ENCODE measurements at regions not wholly inside any gene's neighbourhood (a gene's known extent, or its start where the extent isn't known, plus 50 kb on each side); places are given as distances from the start of the nearest gene placed in this dataset.

GRCh38 chr3:5429517-5429890 is 242.0 kb downstream of the EDEM1 start:
- DNase-seq: no peak

GRCh38 chr3:5430701-5431100 is 243.2 kb downstream of the EDEM1 start:
- DNase-seq: no peak

DNA sequence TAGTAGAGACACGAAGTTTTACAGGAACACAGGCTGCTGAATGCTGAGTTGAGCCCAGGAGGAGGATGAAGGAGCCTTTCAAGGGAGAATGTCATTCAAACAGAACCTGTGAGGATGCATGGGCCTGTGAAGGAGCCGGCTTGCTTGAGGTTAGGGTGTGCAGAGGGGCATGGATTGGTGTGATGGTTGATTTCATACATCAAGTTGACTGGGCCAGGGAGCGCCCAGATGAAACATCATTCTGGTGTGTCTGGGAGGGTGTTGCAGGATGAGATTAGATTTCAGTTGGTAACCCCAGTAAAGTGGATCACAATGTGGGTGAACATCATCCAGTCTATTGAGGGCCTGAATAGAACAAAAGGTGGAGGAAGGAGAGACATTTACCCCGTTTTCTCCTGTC is 243.6 kb downstream of the EDEM1 start:
- no peak for DNase-seq

GRCh38 chr3:5431811-5432378 is 244.4 kb downstream of the EDEM1 start:
- no peak for DNase-seq

DNA sequence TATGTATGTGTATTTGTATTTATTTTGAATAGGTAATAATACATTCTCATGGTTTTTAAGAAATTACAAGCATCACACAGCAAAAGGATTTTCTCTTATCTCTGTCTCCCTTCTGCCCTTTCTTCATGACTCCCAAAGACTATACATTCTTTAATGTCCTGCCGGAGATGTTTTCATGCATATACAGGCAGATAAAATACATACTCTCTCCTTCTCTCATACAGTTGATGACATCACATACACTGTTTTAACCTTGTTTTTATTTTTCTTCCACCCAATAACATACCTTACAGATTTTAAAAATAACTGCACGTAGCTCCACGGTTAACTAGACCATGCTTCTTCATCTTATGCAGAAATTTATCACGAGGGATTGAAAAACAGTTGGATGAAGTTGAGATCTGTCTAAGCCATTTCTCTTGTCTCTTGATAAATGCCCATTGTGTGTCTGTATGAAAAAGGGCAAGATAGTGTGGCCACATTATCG is 249.8 kb downstream of the EDEM1 start:
- no peak for DNase-seq

DNA sequence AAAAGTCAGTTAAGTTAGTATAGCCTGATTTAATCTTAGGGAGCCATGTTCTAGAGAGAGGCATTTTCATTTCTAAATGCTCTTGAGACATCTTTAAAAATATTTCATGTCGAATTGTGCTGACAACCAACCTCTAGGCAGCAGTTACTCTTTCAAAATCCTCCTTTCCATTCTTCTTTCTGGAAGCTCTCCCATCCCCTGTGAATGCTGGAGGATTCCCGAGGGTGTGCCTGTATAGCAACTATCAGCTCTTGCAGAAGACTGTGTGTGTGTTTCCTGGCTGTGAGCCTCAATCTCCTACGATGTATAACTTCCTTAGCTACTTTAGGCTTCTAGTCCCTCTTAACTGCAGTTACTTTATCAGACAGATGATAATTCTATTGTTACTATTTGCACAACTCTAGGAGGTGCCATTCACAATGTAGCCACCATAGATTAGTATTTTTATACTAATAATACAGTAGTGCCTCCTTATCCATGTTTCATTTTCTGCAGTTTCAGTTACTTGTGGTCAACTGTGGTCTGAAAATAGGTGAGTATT is 250.3 kb downstream of the EDEM1 start:
- no peak for DNase-seq

DNA sequence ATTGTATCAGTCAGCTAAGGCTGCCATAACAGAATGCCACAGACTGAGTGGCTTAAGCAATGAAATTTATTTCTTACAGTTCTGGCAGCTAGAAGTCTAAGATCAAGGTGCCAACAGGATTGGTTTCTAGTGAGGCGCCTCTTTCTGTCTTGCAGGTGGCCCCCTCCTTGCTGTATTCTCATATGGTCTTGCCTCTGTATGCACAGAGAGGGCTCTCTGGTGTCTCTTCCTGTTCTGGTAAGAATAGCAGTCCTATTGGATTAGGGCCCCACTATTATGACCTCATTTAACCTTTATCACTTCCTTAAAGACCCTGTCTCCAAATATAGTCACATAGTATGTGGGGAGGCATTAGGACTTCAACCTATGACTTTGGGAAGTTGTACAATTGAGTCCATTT is 253.9 kb downstream of the EDEM1 start:
- no peak for DNase-seq

GRCh38 chr3:5442106-5442785 is 254.7 kb downstream of the EDEM1 start:
- no peak for DNase-seq

DNA sequence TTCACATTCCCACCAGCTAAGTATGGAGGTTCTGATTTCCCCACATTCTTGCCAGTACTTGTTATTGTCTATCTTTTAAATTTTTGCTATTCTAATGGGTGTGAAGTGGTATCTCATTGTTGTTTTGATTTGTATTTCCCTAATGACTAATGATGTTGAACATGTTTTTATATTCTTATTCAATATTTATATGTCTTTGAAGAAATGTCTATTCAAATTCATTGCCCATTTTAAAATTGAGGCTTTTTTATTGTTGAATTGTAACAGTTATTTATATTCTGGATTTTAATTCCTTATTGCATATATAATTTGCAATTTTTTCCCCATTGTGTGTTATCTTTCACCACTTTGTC is 255.3 kb downstream of the EDEM1 start:
- DNase-seq: no peak

DNA sequence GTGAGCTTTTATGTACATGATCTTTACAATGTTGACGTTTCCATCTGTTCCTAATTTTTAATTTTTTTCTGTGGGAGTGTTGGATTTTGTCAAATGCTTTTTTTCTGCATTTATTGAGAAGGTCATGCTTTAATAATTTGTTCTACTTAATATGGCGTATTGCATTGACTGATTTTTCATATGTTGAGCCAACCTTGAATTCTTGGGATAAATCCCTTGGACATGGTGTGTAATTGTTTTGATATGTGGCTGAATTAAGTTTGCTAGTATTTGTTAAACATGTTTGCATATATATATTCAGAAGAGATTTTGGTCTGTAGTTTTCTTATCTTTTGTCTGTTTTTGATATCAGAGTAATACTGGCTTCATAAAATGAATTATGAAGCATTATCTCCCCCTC is 256.7 kb downstream of the EDEM1 start:
- DNase-seq: no peak

DNA sequence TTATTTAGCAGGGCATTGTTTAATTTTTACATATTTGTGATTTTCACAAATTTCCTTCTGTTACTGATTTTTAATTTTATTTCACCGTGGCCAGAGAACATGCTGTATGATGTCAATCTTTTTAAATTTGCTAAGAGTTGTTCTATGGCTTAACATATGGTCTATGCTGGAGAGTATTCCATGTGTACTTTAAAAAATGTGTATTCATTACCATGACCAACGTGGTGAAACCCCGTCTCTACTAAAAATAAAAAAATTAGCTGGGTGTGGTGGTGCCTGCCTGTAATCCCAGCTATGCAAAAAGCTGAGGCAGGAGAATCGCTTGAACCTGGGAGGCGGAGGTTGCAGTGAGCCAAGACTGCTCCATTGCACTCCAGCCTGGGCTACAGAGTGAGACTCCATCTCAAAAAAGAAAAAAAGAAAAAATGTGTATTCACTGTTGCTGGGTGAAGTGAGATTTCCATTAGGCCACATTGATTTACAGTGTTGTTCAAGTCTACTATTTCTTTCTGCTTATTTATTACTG is 258.2 kb downstream of the EDEM1 start:
- no peak for DNase-seq

- DNase-seq: no peak
These were observed 260.7 kb downstream of the EDEM1 start for GRCh38 chr3:5448246-5448645.

DNA sequence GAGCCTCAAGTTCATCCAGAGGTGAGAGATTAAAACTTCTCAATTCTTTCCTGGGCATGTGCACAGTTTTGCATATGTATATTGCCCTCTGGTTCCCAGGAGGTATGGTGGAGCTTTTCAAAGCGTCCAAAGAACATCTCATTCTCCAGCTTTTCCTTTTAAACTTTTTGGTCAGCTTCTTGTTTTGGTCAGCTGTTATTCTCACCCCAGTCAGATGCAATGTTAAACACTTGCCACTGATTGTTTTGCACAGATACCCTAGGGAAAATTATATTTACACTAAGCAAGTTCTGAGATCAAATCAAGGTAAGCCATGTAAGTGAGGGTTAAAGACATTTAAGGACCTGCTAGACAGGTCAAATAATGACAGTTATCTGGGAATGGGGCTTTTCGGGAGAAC is 261.3 kb downstream of the EDEM1 start:
- no peak for DNase-seq

- DNase-seq: no peak
These were observed 268.7 kb downstream of the EDEM1 start for GRCh38 chr3:5456199-5456598.

DNA sequence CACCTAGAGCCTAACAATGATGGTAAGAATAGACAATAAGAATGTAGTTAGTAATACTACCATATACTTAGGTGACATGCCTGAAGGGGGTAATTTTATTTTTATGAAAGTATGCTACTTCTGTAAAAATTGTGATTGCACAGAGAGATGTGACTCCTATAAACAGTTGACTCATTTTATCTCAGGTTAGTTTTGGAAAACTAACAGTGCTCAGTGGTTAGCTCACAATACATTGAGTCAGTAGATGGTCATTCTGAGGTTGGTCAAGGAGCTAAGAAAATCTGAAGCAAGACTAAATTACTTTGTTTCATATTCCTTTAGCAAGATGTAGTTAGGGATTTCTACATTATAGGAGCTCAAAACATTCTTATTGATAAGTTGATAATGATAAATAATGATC is 271.0 kb downstream of the EDEM1 start:
- DNase-seq: no peak

DNA sequence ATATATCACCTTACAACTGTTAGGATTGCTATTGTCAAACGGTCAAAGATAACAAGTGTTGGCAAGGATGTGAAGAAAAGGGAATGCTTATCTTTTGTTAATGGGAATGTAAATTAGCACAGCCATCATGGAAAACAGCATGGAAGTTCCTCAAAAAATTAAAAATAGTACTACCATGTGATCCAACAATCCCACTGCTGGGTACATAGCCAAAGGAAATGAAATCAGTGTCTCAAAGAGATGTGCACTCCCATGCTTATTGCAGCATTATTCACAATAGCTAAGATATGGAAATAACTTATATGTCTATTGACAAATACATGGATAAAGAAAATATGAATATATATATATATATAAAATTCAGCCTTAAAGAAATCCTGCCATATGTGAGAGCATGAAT is 274.6 kb downstream of the EDEM1 start:
- no peak for DNase-seq

DNA sequence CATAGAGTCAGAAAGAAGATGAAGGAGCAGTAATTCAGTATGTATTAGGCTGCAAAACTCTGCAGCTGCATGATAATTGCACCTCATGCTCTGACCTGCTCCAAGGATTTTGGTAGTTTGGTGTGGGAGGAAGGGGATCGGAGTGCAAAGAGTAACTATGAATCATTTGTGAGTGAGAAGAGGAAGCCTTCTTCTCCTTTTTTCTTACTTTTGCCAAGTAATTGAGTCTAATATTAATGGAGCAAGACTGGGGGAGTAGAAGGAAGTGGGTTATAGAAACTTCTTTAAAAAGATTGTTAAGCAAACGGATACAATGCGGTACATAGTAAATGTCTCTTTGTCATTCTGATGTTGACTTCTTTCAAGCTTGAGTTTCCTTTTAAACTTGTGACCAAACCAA is 276.5 kb downstream of the EDEM1 start:
- no peak for DNase-seq

DNA sequence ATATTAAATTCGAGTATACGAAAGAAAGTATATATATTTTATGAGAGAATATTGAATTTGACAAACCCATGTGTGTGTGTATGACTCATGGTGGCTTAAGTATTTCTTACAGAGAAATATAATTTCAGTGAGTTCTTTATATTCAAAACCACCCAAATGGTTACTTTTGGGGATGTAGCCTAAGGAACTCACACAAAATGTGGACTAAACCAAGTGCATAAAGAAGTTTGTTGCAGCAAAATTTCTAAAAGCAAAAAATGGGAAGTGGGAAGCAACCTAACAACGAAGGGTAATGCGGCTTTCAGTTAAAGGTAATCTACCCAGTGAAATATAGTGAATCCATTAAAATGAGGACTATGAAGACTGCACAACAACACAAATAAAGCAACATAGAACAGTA is 277.1 kb downstream of the EDEM1 start:
- DNase-seq: no peak

DNA sequence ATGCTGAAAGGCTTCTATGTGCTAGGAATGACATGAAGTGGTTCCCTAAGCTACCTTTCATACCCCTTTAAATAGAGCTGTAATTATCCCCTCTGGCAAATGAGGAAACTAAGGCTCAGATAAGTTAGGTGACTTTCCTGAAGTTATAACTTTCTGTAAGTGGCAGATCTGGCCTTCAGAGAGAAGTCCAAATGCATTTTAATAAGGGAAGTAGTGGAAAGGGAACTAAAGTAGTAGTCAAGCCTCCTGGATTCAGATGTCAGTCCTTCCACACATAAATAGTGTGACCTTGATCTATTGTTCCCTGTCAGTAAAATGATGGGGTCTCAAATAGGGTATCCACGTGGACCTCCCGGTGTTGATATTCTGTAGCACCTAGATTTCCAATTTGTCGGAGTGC is 277.7 kb downstream of the EDEM1 start:
- no peak for DNase-seq

DNA sequence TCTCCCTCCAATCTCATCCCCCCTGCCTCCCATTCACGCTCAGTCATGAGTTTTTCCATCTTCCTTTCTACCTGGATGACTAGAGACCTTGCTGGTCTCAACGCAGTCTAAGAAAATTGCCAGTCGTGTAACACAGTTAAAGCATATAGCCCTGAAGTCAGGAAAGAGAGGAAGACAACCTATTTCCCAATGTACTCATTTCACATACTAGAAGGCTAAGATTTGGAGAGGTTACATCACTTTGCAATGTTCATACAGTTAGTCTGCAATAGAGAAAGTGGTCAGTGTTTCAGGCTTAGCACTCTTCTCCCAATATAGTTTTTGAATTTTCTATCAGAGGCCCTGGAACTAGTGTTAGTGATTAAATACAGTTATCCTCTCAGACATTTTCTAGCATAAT is 278.6 kb downstream of the EDEM1 start:
- DNase-seq: no peak

GRCh38 chr3:5466717-5467116 is 279.2 kb downstream of the EDEM1 start:
- DNase-seq: no peak

- no peak for DNase-seq
These were observed 286.0 kb downstream of the EDEM1 start for GRCh38 chr3:5473471-5473870.

- no peak for DNase-seq
These were observed 288.9 kb downstream of the EDEM1 start for GRCh38 chr3:5476403-5476802.

DNA sequence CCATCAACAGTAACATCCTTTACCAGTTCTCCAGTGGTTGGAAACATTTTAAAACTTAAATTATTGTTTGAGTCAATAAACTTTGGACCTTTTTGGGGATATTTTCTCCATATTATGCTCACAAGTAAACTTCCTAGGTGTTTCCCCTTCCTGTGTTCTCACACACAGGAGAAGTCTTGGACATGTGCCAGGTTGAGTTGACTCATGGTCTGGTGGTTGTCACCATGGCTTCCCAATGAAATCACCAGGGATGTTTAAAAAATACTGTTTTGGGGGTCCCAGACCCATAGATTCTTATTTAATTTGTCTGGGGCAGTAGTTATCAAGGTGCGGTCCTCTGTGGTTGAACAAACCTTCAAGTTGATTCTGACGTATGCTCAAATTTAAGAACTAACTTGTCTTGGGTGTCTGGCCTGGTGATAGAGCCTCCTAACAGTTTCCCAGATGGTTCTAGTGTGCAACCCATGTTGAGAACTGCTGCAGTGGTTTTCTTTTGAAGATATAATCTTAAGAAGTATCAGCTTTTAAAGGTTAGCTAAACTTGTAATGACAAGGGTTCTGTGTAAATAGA is 291.8 kb downstream of the EDEM1 start:
- no peak for DNase-seq

Data from HCEC 1CT (cell line).